ENCODE measurements at regions not wholly inside any gene's neighbourhood (a gene's known extent, or its start where the extent isn't known, plus 50 kb on each side); places are given as distances from the start of the nearest gene placed in this dataset.

GRCh38 chr5:174831031-174831660 lies 106.8 kb downstream of the MSX2 start:
- TF ChIP-seq POLR2AphosphoS5 (IDR thresholded peaks at IDR 0.05) (no peak), POLR2A (IDR thresholded peaks at IDR 0.05) (no peak), CTCF (IDR thresholded peaks at IDR 0.05) (no peak)

All from breast epithelium (tissue), 3 donors.